Activated CD4-positive, CD25-positive, alpha-beta regulatory T cell treated with anti-CD3 and anti-CD28 coated beads, Interleukin-2, amount 50 U/mL, for 16 hours (primary cell): ENCODE measurements at regions not wholly inside any gene's neighbourhood (a gene's known extent, or its start where the extent isn't known, plus 50 kb on each side); places are given as distances from the start of the nearest gene placed in this dataset.
A peak's percentile ranks its signal among the peaks of the same experiment; 100 is the strongest.
"Not testable (repeated sequence)": the region's sequence is repeated elsewhere in the genome, so short reads cannot be mapped to it uniquely, and the experiment has no call there.

Experiments used
- DNase-seq: peaks from one replicate; pipeline ENCODE4 v3.0.0-alpha.2; 2020; ENCODE audit warnings: low read depth, low spot score

DNA sequence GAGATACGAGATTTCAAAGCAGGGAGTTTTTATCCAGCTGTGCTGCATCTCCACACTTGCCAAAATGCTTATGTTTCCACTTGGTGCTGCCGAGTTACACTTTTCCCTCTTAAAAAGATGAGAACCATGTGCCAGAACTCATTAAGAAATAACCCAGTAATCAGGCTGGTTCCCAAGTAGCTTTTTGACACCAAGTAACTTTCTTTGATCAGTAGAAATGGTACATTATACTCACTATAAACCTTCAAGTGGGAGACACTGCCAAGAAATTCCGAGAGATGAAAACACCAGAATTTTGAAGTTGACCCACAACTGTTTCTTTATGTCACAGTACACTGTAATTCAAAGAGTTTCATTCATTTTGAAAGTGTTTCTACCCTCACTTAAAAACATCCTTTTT lies 164.6 kb upstream of the CCDC54 start:
- no peak for DNase-seq

DNA sequence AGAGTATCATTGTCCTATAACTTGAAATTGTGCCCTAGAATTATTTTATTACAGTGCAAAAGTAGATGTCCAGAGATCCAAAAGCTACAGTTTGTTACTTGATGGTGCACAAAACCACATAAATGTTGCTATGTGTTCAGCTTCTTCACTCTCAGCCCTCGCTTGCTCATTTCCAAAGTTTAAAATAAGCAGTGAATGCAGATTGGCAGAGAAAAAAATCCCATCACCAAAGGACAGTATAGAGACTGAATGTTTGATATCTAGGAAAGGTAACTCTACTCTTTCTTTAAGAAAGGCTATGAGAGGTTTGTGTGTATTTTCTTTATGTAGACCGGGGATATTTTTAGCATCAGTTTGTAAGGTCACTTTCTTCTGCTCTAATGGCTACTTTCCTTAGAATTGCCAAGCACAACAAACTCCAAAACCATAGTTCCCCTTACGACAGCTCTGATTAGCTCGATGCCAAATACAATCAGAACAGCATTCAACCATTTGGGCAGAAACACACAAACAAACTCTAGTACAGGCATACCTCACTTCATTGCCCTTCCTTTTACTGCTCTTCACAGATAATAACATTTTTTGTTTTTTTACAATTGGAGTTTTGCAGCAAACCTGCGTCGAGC lies 164.1 kb upstream of the CCDC54 start:
- no peak for DNase-seq

DNA sequence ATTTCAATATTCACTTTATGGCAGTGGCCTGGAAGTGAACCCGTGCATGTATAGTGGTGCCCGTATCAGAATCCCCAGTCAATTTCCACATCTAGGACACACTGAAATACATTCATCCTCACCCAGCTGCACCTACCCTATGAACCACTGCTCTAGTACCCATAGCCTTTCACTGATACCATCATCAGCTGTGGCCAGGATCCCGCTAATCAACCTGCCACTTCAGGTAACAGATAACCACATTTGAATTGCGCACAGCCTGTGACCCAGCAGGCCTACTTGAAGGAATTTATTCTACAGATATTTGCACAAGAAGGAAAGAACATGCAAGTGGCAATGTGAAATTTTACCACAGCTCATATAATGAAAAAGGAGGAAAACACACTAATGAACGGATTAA lies 161.0 kb upstream of the CCDC54 start:
- no peak for DNase-seq

DNA sequence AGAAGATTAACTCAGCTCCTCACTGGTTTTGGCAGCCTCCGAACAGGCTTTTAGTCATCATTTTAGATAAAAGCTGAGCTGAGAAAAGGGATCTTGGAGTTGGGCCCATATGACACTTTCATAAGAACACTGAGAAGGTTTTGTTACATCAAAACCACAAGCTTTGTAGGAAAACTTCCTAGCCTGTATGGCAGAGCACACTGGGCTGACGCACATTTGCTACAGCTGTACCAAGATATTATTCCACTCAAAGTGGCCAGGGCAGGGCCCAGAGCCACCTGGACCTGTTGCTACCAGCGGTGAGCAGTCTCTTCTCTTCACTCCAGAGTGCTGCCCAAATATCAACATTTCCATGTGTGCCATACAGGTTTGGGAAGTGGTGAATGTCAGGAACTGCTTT lies 160.5 kb upstream of the CCDC54 start:
- no peak for DNase-seq

DNA sequence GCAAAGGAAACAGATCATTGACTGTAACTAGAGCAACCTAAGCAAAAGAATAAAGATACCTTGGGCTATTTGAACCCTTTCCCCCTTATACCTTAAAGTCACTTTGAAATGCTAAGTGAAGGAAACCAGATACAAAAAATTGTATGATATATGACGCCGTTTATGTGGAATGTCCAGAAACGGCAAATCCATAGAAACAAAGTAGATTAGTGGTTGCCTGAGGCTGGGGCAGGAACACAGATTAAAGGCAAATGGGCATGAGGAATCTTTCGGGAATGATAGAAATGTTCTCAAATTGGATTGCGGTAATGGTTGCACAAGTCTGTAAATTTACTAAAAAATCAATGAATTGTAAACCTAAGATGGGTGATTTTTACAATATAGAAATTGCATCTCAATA lies 160.1 kb upstream of the CCDC54 start:
- DNase-seq: no peak

DNA sequence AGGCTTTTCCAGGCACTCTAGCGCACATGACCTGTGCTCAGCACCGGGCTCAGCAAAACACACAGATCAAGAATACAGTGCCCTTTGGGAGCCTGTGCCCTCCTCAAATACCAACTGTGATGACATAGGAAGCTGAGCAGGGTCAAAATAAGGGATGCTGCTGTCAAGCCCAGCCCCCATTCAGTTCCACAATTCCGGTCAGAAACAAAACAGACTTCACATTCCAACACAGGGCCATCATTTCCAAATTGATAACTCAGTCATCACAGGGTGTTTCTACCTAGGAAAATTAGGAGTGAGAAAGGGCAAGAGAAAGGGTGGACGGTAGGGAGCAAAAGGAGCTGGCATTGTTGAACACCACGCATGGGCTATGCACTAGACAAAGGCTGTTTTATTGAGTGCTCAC lies 158.4 kb upstream of the CCDC54 start:
- DNase-seq: no peak

DNA sequence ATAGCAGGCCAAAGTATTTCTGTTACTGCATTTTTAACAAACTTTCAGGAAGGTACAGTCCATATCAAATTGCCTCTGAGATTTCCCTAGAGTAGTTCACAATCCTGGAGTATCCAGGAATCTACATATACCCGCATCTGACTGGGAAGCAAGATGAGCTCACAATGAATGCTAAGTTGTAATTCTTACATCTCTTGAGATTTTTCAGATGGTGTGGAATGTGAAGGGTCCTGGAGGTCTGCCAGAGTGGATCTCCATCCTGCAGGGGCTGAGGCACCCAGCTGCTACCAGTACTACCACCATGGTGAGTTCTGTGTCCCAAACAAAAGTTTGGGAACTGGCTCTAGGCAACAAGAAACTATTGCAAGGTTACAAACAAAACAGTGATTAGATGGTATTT lies 156.7 kb upstream of the CCDC54 start:
- DNase-seq: no peak

DNA sequence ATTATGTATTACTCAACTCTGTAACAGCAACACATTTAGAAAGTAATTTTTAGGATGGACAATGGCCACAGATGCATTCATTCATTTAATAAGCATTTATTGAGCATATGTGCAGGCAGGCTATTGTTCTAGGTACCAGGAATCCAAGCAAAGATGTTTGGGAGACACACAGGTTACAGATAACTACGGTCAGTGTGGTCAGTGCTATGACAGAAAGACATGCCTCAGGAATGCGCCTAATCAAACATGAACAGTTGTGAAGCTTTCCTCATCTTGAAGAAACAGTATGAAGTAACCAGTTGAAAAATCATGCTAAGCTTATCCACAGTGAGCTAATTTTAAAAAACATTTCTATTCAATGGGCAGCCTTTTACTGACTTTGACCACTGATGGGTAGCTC lies 155.4 kb upstream of the CCDC54 start:
- no peak for DNase-seq

DNA sequence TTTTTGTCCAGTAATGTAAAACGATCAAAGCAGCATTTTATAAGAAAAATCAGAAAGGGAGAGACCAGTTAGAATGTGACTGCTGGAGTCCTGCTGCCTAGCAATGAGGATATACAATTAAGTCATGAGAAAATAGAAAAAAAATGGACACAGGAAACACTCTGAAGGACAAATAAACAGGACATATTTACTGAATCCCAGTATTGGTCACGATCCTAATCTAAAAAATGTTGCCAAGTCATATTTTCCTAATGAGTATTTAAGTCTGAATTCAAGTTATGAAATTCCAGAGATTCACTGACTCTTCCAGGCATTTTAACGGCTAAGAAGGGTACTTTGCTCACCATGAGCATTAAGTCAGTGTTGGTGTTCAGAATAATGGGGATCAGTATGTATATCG lies 154.3 kb upstream of the CCDC54 start:
- DNase-seq: no peak

DNA sequence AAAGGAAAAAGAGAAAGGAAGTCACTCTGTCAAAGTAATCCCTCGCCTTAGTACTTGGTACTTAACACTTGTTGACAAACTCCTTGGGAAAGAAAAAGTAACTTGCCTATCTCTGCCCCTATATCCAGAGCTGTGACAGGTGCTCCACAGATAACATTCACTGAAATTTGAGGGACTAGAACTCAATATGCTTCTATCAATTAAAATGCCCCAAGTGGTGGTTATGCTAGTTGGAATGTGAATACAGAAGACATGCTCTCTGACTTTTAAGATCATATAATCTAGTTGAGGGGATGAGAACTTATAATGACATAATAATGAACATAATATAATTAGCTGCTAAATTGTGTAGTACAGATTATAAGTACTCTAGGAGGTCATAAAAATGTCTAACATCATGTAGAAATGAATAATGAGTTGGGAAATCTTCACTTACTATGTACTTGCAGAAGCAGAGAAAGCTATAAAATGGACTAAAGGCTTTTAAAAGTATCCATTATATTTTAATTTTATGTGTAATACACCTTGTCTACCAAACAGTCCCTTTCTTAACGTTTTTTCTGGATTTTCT lies 153.1 kb upstream of the CCDC54 start:
- DNase-seq: no peak

DNA sequence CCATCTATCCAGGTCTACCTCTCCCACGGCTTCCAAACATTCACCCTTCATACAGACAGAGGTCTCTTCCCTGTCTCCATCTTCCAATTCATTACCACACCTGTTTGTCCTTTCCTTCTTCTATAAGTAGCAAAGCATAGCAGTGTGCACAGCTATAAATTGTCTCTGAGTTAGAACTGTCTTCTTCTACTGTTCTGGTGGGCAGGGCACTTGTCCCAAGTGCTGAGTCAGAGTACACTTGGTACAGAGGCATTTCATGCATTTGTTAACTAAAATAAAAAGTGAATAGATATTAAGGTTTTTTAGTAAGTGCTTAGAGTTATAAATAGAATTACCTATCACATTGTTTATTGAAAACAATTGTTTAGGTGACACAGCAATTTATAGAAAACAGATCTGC lies 150.1 kb upstream of the CCDC54 start:
- no peak for DNase-seq

DNA sequence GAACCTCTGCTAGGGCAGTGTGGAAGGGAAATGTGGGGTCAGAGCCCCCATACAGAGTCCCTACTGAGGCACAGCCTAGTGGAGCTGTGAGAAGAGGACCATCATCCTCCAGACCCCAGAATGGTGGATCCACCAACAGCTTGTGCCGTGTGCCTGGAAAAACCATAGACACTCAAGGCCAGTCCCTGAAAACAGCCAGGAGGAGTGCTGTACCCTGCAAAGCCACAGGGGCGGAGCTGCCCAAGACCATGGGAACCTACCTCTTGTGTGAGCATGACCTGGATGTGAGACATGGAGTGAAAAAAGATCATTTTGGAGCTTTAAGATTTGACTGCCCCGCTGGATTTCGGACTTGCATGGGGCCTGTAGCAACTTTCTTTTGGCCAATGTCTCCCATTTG lies 143.4 kb upstream of the CCDC54 start:
- not testable (repeated sequence) for DNase-seq

DNA sequence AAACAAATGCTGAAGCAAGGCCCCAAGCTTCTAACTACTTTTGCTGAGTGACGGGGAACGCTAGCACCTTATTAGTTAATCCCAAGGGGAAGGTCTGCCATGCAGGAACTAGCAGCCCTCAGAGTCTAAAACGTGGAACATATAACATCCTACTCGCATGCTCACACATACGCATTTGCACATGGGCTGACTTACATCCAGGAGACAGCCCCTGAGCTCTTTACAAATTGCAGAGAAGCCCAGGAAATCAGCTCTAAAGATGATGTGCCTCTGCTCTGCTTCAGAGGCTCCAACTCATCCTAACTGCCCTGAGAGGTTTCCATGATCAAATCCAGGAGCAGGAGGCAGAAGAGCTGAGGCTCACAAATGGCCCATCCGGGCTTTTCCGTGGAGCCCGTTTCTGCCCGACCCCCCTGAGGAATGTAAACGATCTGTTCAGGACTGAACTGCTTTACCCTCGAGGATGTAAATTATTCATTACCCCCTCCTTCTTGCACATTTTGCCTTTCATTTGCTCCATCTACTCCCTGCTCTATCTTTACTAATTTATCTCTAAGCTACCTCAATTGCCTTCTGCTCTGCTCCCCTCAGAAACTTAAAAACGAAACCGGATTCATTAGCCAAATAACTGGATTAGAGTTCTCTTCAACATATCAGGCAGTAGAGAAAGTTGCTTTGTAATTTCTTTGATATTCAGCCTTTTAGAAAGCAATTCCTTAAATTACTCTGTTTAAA lies 141.9 kb upstream of the CCDC54 start:
- no peak for DNase-seq

DNA sequence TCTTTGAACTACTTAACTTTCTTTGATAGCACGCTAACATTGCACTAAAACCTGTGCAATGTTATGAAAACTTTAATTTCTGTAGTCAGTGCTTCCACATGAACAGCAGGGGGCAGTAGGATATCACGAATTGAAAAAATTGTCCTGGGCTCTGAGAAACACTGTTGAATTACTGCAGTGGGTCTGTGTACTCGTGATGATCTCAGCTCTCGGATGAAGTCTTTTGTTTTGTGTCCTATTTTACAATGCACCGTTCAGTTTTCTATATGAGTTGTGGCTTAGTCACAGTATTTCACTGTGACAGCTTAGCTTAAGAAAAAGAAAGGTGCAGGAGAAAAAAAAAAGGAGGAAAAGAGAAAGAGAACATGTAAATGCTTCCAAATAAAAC lies 141.3 kb upstream of the CCDC54 start:
- DNase-seq: peak; percentile 23

DNA sequence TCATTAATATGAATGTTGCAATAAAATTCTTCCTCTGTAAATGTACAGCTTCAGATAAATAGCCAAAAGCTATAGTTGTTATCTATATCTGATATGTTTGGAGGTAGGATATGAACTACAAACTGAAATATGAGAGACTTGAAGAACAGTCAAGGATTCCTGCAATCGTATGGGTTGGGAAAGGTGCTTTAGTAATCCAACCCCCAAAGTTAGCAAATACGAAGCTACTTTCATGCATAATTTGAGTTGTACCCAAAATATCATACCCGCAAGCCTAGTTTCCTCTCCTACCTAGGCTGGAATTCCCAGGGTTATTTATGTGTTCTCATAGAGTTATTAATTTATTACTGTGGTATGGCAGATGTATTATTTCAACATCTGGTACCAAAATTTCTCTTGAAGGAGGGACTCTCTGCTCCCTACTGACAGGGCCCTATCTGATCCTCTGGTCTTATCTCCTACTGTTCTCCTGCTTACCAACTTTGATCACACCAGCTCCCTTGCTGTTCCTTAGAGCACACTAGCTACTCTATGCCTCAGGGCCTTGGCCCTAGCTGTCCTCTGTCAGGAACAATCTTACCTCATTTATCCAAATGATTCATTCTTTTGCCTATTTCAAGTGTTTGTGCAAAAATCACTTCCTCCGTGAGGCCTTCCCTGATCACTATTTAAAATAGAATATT lies 140.4 kb upstream of the CCDC54 start:
- DNase-seq: no peak

DNA sequence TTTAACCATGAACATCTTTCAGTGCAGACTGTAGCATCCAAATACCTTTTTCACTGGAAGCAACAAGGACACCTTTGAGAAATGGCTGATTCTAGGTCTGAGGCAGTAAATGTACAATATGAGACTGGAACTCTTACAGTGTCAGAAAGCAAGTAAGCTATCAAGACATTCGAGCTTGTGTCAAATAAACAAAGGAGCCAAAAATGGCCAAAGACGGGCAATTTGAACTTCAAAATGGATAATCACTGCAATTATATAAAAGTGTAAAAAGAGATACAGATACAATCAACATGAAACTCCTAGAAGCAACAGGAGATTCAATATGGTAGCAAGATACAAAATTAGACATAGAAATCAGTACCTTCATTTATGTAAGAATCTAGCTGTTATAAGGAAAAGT lies 138.5 kb upstream of the CCDC54 start:
- DNase-seq: no peak

DNA sequence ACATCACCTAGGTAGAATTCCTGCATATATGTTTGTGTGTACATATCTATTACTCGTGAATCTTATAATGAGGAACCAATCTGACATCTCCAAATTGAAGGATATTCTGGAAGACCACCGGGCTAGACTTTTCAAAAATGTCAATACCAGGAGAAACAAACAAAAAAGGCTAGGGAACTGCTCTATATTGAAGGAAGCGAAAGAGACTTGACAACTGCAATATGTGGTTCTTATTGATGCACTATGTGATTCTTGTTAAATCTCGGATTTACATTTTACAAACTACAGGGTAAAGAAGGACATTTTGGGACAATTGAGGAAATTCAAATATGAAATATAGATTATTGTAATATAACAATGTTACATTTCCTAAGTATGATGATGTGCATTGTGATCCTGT lies 137.5 kb upstream of the CCDC54 start:
- no peak for DNase-seq

DNA sequence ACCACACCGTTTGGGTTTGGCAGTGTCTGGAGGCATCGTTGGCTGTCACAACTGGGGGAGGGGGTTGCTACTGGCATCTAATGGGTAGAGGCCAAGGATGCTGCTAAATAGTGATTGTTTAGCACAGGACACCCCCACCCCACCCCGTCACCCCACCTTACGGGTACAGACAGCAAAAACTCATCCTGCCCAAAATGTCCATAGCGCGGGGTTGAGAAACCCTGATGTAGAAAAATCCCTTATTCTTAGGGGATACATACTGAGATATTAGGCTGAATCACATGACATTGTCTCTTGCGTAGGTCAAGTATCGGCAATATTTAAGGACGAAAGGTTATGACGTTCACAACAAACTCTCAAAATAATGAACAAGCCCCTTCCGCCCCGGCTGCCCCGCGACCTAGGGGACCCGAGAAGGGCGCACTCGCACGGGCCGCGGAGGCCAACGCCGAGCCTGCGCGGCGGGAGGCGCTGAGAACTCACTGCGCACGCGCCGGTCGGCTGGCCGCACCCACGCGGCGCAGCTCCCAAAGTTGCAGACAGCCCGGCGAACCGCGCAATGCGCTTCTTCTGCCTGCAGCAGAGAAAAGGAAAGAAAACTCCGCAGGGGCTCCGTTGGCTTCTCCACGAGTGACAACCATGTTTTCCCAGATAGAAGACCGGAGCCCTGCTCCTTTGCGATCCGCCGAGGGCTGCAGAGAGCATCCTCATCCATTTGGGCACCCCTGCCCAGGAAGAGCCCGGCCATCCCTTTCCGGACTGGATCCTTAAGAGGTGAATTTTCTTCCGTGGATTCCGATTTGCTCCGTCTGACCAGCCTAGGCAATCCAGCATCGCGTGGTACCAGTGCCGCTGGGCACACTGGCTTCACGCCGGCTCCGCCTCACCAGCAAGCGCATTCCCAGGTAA lies 136.8 kb upstream of the CCDC54 start:
- peak; percentile 33 for DNase-seq

DNA sequence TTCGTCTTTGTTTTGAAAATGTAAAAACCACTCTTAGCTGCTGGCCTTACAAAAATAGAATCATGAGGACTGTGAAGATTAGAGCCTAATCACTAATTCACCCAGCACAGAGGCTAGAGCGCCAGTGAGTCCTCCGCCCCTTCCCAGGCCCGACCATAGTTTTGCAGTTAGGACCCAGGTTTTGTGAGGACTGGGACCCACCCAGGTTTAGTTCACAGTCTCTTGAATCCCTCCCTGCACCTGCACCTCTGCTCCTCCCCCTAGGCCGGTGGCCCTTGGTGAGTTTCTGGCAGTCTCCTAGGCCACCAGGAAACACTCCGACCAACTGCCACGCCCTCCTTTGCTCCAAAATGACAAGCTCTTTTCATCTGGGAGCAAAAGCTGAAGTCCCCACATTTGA lies 136.0 kb upstream of the CCDC54 start:
- DNase-seq: no peak

DNA sequence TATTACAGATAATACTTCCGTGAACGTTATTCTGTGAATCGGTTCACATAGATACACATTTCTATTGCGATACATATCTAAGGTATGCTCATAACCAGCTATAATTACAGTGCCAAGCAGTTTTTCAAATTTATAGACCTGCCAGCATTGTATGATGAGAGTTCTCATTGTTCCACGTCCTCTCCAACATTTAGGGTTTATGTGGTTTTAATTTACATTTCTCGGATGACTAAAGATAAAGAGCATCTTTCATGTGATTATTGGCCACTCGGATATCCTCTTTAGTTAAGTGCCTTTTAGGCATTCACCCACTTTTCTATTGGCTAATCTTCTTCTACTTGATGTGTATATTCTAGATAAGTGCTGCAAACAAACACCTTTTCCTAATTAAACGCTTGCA lies 134.7 kb upstream of the CCDC54 start:
- no peak for DNase-seq

DNA sequence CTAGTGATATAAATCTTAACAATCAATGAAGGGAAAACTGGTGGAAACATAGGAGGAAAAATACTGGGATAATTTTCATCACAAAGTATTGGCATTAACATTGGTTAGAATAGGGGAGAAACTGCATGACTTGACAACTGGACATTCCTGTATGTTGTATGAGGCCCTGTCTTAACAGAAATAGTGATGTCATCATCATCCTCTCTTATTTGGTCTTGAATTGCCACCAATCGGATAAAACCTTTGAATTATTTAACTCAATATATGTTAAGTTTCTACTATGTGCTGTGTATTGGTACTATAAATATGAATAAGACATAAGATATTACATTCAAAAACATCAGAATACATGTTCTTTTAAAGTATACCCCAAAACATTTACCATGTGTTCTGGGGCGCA lies 130.1 kb upstream of the CCDC54 start:
- no peak for DNase-seq

DNA sequence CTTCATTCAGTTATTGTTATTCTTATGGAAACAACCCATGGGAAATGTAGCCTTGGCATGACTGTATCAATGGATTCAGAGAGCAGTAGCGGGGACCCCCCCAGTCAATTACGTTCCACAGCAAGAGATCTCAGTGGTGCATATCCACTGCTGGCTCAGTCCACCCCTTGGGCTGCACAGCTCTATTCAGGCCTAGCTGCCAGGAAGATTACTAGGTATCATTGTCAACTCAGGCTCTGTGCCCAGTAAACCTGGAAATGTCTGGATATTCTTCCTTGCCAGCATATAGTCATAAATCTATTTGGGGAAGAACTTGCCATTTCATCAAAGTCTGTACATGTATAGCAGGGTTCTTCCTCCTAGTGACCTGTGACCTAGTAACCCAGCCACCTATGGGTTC lies 128.1 kb upstream of the CCDC54 start:
- DNase-seq: no peak
